Aorta (tissue), 5 donors: ENCODE measurements at regions not wholly inside any gene's neighbourhood (a gene's known extent, or its start where the extent isn't known, plus 50 kb on each side); places are given as distances from the start of the nearest gene placed in this dataset.

Source experiments
- ATAC-seq: fragments of 200-7000 bp; cut with Tn5 transposase; one replicate; pipeline ENCODE4 v1.9.1; 2022; ENCODE audit warnings: moderate library complexity; ENCODE audit not compliant: low FRiP score
- DNase-seq, 2 donors: peaks; one replicate each; pipeline ENCODE4 v3.0.0-alpha.2; 2020
- H3K27ac ChIP-seq, 2 donors: one replicate each; pipeline ENCODE4 v1.5.1; 2013; ENCODE audit warnings: low read length in 2 of 2, mild to moderate bottlenecking in 2 of 2, moderate library complexity in 2 of 2, control low read depth in 1 of 2, inconsistent platforms in 1 of 2, low read depth in 1 of 2
- H3K27me3 ChIP-seq, 2 donors: one replicate each; pipeline ENCODE4 v1.6.1; 2013; ENCODE audit warnings: control low read depth in 1 of 2, low read length in 1 of 2, mild to moderate bottlenecking in 1 of 2, moderate library complexity in 1 of 2; ENCODE audit not compliant: insufficient read depth in 2 of 2, control insufficient read depth in 1 of 2
- H3K36me3 ChIP-seq, 2 donors: one replicate each; pipeline ENCODE4 v1.6.1; 2013; ENCODE audit warnings: control low read depth in 1 of 2, low read length in 1 of 2, mild to moderate bottlenecking in 1 of 2; ENCODE audit not compliant: insufficient read depth in 2 of 2, control insufficient read depth in 1 of 2
- H3K4me1 ChIP-seq, 2 donors: one replicate each; pipeline ENCODE4 v1.6.1; 2013; ENCODE audit warnings: low read length in 2 of 2, control low read depth in 1 of 2, mild to moderate bottlenecking in 1 of 2, moderate library complexity in 1 of 2; ENCODE audit not compliant: insufficient read depth in 2 of 2, control insufficient read depth in 1 of 2
- H3K4me3 ChIP-seq, 2 donors: one replicate each; pipeline ENCODE4 v1.5.1; 2013; ENCODE audit warnings: low read length in 2 of 2, control low read depth in 1 of 2, mild to moderate bottlenecking in 1 of 2
- H3K9me3 ChIP-seq: one replicate; pipeline ENCODE4 v1.6.1; 2013; ENCODE audit warnings: mild to moderate bottlenecking, low read length; ENCODE audit not compliant: control insufficient read depth
- WGBS, 2 donors: extraction: QIAGEN DNeasy Blood & Tissue Kit; methylation state at CpG; one replicate each; pipeline ENCODE4 v1.1.7; 2013; 5-methylcytosine and 5-hydroxymethylcytosine counted together
- intact Hi-C, 2 donors: fragments of 100-400 bp; cut with DNase I; formaldehyde crosslinking; loops; one replicate each; pipeline versions ENCODE4 v1.14.2 to v1.15.0; 2022
- donor health status: healthy with polysubstance abuse.
- donor health status: Bipolar disorder and iron deficiency.
- donor health status: DM: no; HTN: no; CAD: no.
- donor health status: DM: no; HTN: no; CAD: no.
- donor health status: DM: yes; HTN: yes; CAD: no.

DNA sequence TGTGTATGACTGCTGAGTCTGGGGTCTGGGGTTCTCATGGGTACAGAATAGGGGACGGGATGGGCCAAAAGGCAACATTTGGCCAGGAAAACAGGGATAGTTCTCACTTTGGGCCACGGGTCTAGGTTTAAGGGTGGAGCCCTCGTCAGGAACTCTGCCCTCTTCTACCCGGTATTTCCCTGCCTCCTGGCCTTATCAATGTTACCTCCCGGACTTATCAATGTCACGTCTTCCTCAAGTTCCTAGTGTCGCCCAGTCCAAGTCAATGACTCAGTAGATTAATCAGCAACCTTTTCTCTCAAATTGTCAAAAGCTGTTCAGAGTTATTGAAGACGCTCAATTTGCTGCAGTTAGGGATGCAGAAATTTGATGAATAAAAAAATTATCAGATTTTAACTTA, 234.8 kb downstream of the B3GLCT start:
- intact Hi-C loops = loop anchor here in 1 of 2 donors (5.0 kb wide), 2 partner anchors 308 to 363 kb away; no protein-coding TSS in a partner anchor
- Histone ChIP-seq H3K9me3 (no peaks in the 10 kb centered on the region), H3K4me3 (no peak overlapping the region), H3K27ac (no peak overlapping the region), H3K27me3 (no peaks in the 10 kb centered on the region), H3K4me1 (no peaks in the 10 kb centered on the region), H3K36me3 (no peaks in the 10 kb centered on the region)
- WGBS, 2 donors = 88 to 89% methylated on average over 8 of the region's 8 CpGs
- DNase-seq = no peak
- ATAC-seq = no peak

DNA sequence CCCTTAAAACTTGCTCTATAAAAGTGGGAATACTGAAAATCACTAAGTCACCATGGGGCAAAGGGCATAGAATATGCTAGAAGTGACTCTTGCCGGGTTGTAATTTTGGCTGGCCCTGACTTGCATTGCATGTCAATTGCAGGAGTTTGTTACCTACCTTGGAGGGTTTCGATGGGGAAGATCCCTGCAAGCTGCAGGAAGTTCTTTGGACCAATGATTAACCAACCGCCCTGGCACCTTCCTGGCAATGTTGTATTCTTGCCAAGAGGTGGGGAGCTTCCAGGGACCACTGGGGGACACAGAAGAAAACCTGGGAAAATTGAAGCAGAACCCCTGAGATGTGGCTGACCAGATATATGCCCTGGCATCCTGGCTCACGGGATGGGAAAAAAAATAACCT, 235.8 kb downstream of the B3GLCT start:
- WGBS, 2 donors = 84 to 88% methylated on average over 4 of the region's 4 CpGs
- Histone ChIP-seq H3K4me1 (no peaks in the 10 kb centered on the region), H3K27ac (no peak overlapping the region), H3K27me3 (no peaks in the 10 kb centered on the region), H3K9me3 (no peaks in the 10 kb centered on the region), H3K36me3 (no peaks in the 10 kb centered on the region), H3K4me3 (no peak overlapping the region)
- ATAC-seq = no peak
- intact Hi-C loops = no loop called here
- DNase-seq = no peak

DNA sequence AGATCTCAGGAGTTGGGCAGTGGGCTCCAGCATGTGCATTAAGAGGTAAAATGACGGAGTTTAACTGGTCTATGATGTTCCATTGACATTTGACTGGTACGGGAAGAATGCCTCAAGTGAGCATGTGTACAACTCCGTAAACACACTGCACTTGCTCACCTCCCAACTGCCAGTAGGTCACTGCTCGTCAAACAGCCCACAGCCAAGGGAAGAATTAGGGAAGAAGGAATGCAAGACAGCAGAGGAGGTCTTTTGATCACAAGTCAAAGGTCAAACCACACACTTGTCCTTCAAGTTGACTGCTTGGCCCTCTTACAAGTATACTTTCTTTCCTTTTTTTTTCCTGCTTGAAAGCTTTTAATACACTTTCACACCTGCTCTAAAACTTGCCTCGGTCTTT, 236.7 kb downstream of the B3GLCT start:
- Histone ChIP-seq H3K4me3 (no peak overlapping the region), H3K36me3 (no peaks in the 10 kb centered on the region), H3K9me3 (no peaks in the 10 kb centered on the region), H3K27me3 (no peaks in the 10 kb centered on the region), H3K27ac (no peak overlapping the region), H3K4me1 (no peaks in the 10 kb centered on the region)
- intact Hi-C loops = no loop called here
- DNase-seq = no peak
- WGBS, 2 donors = 60 to 71% methylated on average over 5 of the region's 5 CpGs
- ATAC-seq = no peak

DNA sequence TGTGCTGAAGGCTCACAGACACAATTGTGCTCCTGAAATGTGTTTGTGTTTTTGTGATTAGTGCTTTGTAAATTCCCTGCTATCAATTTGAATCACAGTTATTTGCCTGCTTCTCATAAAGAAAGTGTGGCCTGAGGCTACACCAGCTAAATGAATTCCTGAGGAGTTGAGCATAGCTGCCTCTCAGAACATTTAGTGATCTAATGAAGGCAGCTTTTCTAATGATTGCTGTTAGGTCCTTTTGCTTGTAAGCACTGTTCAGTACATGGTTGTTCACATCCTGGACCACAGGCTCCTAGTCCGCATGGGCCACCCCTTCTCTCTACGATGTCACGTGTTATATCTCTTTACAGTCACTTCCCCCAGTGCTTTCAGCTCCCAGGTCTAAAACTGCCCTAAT, 238.2 kb downstream of the B3GLCT start:
- WGBS, 2 donors = 83 to 85% methylated on average over 3 of the region's 3 CpGs
- intact Hi-C loops = no loop called here

DNA sequence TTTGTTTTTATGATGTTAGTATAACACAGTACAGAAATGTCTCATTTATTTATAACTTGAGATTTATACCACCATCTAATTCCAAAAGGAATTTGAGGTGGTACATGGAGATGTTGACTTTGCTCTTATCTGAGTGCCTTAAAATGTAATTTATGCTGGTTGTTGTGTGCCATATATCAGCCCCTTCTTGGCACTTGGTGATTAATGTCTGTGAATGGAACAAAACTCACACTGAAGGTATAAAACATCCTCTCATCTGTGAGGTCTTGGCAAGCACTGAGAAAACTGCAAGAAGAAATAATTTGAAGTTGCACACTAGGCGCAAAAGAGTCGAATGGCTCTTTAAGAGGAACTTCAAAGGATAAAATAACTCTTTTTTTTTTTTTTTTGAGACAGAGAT, 240.4 kb downstream of the B3GLCT start:
- intact Hi-C loops = no loop called here
- no peaks in the 10 kb centered on the region for H3K9me3 ChIP-seq
- ATAC-seq (no peak), DNase-seq (no peak)
- no peaks in the 10 kb centered on the region for H3K27me3 ChIP-seq
- 19 to 35% methylated on average over 2 of the region's 2 CpGs for WGBS, 2 donors
- H3K27ac ChIP-seq = no peak overlapping the region
- no peaks in the 10 kb centered on the region for H3K36me3 ChIP-seq
- H3K4me1 ChIP-seq = no peaks in the 10 kb centered on the region
- H3K4me3 ChIP-seq = no peak overlapping the region

More for the DNA sequence above, 238.2 kb downstream of the B3GLCT start:
- ATAC-seq (no peak), DNase-seq (no peak)
- H3K27me3 ChIP-seq = no peaks in the 10 kb centered on the region
- no peaks in the 10 kb centered on the region for H3K36me3 ChIP-seq
- H3K4me1 ChIP-seq = no peaks in the 10 kb centered on the region
- no peak overlapping the region for H3K4me3 ChIP-seq
- H3K27ac ChIP-seq = no peak overlapping the region
- H3K9me3 ChIP-seq = no peaks in the 10 kb centered on the region

DNA sequence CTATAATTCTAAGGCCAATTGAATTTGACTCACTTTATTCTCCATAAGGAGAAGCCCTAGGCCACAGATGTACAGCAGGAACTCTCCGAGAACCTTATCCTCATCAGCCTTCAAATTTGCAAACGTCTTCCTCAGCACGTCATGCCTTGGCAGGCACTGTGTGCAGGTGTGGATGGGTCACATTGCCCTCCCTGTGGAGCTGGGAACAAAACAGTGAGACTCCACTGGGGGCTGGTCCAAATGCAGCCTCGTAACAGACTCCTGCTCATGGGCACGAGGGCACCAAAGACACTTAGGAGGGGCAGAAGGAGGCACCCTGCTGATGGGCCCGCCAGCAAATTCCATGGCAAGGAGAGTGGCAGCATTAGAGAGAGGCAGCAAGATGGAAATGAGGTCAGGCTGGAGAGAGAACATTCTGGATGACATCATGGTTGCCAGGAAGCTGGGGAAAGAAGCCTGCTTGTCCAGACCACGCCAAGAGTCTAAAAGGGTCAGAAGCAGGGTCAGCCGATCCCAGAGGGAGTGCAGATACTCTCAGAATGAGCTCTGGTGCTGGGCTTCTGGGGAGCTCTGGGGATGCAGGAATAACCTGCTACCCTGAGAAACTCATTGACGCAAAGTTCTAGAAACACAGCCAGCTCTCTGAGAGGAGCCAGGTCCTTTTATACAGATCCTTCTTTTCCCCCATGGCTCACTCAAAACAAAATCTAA, 242.2 kb downstream of the B3GLCT start:
- Histone ChIP-seq H3K36me3 (no peaks in the 10 kb centered on the region), H3K4me1 (no peaks in the 10 kb centered on the region), H3K9me3 (no peaks in the 10 kb centered on the region), H3K4me3 (no peak overlapping the region), H3K27me3 (no peaks in the 10 kb centered on the region), H3K27ac (no peak overlapping the region)
- WGBS, 2 donors = 63 to 68% methylated on average over 9 of the region's 9 CpGs
- DNase-seq = no peak
- intact Hi-C loops = no loop called here
- peak; percentile 58 for ATAC-seq

DNA sequence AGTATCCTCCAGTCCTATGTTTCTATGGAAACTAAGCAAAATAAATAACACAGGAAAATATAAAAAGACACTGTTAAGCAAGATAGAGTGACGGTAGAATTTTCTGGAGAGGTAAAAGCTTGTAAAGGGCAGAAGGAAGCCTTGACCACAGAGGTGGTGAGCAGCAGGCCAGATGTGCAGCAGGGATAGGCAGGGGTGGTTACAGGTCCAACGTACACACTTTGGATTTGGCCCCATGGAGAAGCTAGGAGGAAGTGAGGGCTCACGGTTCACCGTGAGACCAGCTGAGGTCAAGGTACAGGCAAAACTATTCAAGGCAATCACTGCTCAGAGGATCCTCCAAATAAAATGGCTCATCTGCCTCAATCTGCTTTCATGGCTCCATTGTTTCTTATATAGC, 242.8 kb downstream of the B3GLCT start:
- no peaks in the 10 kb centered on the region for H3K36me3 ChIP-seq
- intact Hi-C loops = no loop called here
- WGBS, 2 donors = 71 to 73% methylated on average over 4 of the region's 4 CpGs

DNA sequence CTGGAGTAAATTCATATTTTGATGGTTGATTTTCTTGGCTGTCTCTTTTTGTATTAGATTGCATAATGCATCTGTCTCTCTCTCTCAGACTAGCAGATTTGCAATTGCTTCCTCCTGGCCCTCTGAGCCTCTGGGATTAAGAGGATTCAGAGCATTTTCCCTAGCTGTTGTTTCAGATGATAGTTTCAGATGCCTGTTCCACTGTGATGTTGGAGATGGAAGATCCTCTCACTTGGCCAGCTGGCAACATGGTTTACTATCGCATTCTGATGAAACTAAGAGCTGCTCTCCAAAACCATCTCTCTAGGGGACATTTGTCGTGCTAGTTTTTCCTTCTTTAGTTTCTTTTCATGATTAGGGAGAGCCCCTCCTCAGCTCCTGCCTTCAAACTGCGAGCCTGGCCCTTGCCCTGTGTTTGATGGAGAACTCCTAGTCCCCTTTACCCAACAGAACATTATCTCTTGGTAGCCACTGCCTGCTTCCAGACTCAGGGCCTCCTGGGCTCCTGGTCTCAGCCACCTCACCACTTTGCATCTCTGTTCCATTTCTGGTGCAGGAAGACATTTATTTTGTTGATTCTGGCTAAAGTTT, 244.6 kb downstream of the B3GLCT start:
- Histone ChIP-seq H3K27ac (no peak overlapping the region), H3K9me3 (no peaks in the 10 kb centered on the region), H3K4me3 (no peak overlapping the region), H3K4me1 (no peaks in the 10 kb centered on the region), H3K36me3 (no peaks in the 10 kb centered on the region), H3K27me3 (no peaks in the 10 kb centered on the region)
- ATAC-seq = peak; percentile 56
- intact Hi-C loops = no loop called here
- no peak for DNase-seq
- WGBS, 2 donors = 60 to 67% methylated on average over 3 of the region's 3 CpGs

More for the DNA sequence above, 242.8 kb downstream of the B3GLCT start:
- Histone ChIP-seq H3K27ac (no peak overlapping the region), H3K4me1 (no peaks in the 10 kb centered on the region), H3K9me3 (no peaks in the 10 kb centered on the region), H3K27me3 (no peaks in the 10 kb centered on the region), H3K4me3 (no peak overlapping the region)
- DNase-seq (no peak), ATAC-seq (no peak)

DNA sequence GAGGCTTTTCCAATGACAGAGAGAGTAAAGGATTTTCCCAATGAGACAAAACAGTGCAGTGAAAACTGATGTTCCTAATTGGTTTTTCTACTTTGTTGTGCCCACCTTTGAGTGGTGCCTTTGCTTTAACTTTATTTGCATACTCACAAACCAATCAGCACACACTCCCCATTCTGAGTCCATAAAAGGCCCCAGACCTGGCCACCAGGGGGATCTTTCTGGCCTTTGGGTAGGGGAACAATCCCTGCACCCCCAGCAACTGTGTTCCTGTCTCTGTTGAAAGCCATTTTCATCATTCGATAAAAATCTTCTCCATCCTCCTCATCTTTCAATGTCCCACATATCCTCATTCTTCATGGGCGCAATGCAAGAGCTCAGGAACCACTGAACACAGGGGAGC, 252.8 kb downstream of the B3GLCT start:
- intact Hi-C loops = no loop called here
- 95 to 97% methylated on average over 2 of the region's 2 CpGs for WGBS, 2 donors
- Histone ChIP-seq H3K9me3 (no peaks in the 10 kb centered on the region), H3K4me3 (no peak overlapping the region), H3K27me3 (no peaks in the 10 kb centered on the region), H3K27ac (no peak overlapping the region), H3K4me1 (no peaks in the 10 kb centered on the region), H3K36me3 (no peaks in the 10 kb centered on the region)
- no peak for ATAC-seq
- DNase-seq = no peak
